Calu3 (cell line): ENCODE measurements at regions not wholly inside any gene's neighbourhood (a gene's known extent, or its start where the extent isn't known, plus 50 kb on each side); places are given as distances from the start of the nearest gene placed in this dataset.

Experiments
- BruUV-seq: library from RNA; stranded (reverse); fragments of 400-500 nt; replicated peaks from 2 replicates; lab custom pipeline; 2021; lab: Mats Ljungman, UMichigan
- CTCF ChIA-PET: fragments of 300-600 bp; sonication (Branson Sonifier 250); formaldehyde crosslinking; loops from one replicate; lab custom pipeline; 2022; ENCODE audit warnings: antibody characterized with exemption; lab: Charles Lee
- DNase-seq: peaks from one replicate; pipeline ENCODE4 v3.0.0; 2022
- H3K27ac Mint-ChIP-seq: one replicate; pipeline ENCODE4 v1.8.0; 2022; ENCODE audit warnings: mixed read lengths; ENCODE audit not compliant: unreplicated experiment
- H3K27me3 Mint-ChIP-seq: one replicate; pipeline ENCODE4 v1.8.0; 2022; ENCODE audit warnings: mixed read lengths; ENCODE audit not compliant: unreplicated experiment
- H3K36me3 Mint-ChIP-seq: one replicate; pipeline ENCODE4 v1.8.0; 2022; ENCODE audit warnings: mild to moderate bottlenecking, moderate library complexity, mixed read lengths; ENCODE audit not compliant: insufficient read depth, unreplicated experiment
- H3K4me1 Mint-ChIP-seq: one replicate; pipeline ENCODE4 v1.8.0; 2022; ENCODE audit warnings: mild to moderate bottlenecking, low read depth, mixed read lengths; ENCODE audit not compliant: unreplicated experiment
- H3K4me3 Mint-ChIP-seq: one replicate; pipeline ENCODE4 v1.8.0; 2022; ENCODE audit warnings: mild to moderate bottlenecking, low read depth, moderate library complexity, mixed read lengths; ENCODE audit not compliant: unreplicated experiment
- H3K9me3 Mint-ChIP-seq: one replicate; pipeline ENCODE4 v1.8.0; 2022; ENCODE audit warnings: low read depth, mixed read lengths; ENCODE audit not compliant: unreplicated experiment
- intact Hi-C: fragments of 100-400 bp; cut with micrococcal nuclease; formaldehyde crosslinking; loops from one replicate; pipeline ENCODE4 v1.10.0; 2022; ENCODE audit not compliant: unreplicated experiment
- TF ChIP-seq, protein P1 (sequence below): fragments of 200-600 bp; IDR thresholded peaks from one replicate; pipeline ENCODE4 v1.8.0; 2022; ENCODE audit warnings: antibody characterized with exemption; ENCODE audit not compliant: unreplicated experiment

GRCh38 chr17:33515974-33516373 is 222.9 kb upstream of the ASIC2 start:
- H3K4me1 Mint-ChIP-seq = no peaks in the 10 kb centered on the region
- no peaks in the 10 kb centered on the region for H3K36me3 Mint-ChIP-seq
- TF ChIP-seq, protein P1, sequence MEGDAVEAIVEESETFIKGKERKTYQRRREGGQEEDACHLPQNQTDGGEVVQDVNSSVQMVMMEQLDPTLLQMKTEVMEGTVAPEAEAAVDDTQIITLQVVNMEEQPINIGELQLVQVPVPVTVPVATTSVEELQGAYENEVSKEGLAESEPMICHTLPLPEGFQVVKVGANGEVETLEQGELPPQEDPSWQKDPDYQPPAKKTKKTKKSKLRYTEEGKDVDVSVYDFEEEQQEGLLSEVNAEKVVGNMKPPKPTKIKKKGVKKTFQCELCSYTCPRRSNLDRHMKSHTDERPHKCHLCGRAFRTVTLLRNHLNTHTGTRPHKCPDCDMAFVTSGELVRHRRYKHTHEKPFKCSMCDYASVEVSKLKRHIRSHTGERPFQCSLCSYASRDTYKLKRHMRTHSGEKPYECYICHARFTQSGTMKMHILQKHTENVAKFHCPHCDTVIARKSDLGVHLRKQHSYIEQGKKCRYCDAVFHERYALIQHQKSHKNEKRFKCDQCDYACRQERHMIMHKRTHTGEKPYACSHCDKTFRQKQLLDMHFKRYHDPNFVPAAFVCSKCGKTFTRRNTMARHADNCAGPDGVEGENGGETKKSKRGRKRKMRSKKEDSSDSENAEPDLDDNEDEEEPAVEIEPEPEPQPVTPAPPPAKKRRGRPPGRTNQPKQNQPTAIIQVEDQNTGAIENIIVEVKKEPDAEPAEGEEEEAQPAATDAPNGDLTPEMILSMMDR = no peak
- no peak overlapping the region for H3K27ac Mint-ChIP-seq
- DNase-seq = no peak
- BruUV-seq = no TSS peak
- H3K27me3 Mint-ChIP-seq = peaks cover 3% of the 10 kb centered on the region
- H3K4me3 Mint-ChIP-seq = no peak overlapping the region
- CTCF ChIA-PET = no interaction called here
- intact Hi-C loops = no loop called here
- no peaks in the 10 kb centered on the region for H3K9me3 Mint-ChIP-seq

GRCh38 chr17:33516645-33517044 is 223.6 kb upstream of the ASIC2 start:
- peaks cover 10% of the 10 kb centered on the region for H3K27me3 Mint-ChIP-seq
- TF ChIP-seq, protein P1 = no peak
- H3K27ac Mint-ChIP-seq = no peak overlapping the region
- no peaks in the 10 kb centered on the region for H3K36me3 Mint-ChIP-seq
- no peak for DNase-seq
- CTCF ChIA-PET = no interaction called here
- H3K4me1 Mint-ChIP-seq = no peaks in the 10 kb centered on the region
- no peak overlapping the region for H3K4me3 Mint-ChIP-seq
- H3K9me3 Mint-ChIP-seq = no peaks in the 10 kb centered on the region
- BruUV-seq = no TSS peak
- intact Hi-C loops = no loop called here

DNA sequence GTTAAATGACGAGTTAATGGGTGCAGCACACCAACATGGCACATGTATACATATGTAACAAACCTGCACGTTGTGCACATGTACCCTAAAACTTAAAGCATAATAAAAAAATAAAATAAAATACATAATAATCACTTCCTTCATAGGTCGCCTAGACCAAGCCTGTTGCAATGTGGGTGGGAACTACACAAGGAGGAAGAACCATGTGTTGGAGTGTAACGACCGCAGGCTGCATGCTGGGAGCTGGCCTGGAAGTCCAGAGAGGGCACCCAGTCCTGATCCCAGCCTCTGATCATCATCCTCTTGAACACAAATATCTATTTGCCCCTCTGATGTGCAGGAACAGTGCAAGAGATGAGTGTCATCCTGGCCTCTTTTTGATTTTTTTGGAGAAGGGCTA is 224.7 kb upstream of the ASIC2 start:
- no TSS peak for BruUV-seq
- Mint-ChIP-seq H3K4me1 (no peaks in the 10 kb centered on the region), H3K27me3 (peaks cover 13% of the 10 kb centered on the region), H3K9me3 (no peaks in the 10 kb centered on the region), H3K27ac (no peak overlapping the region), H3K36me3 (no peaks in the 10 kb centered on the region), H3K4me3 (no peak overlapping the region)
- TF ChIP-seq, protein P1 = no peak
- CTCF ChIA-PET = no interaction called here
- DNase-seq = no peak
- intact Hi-C loops = no loop called here

DNA sequence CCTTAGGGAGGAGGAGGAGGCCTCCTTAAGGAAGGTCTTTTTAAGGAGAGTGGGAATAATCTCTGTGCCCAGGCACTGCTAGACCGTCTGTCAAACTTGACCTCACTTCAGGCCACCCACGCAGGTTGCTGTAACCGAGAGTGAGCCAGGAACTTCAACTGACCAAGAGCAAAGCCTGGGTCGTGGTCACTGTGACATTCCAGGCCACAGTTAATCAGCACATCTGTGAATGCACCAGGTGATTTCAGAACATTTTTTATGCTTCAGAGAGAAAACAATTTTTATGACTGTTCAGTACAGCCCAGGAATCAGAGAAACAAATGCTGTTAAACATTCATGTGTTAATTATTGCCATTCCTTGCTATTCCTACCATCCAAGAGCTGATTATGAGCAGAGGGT is 226.6 kb upstream of the ASIC2 start:
- CTCF ChIA-PET = interaction anchor here (0.6 to 1.0 kb wide), 2 partner anchors 13 to 155 kb away, joined by 3 read pairs; no protein-coding TSS in a partner anchor
- Mint-ChIP-seq H3K4me3 (no peak overlapping the region), H3K4me1 (no peaks in the 10 kb centered on the region), H3K9me3 (no peaks in the 10 kb centered on the region), H3K27me3 (peaks cover 30% of the 10 kb centered on the region), H3K36me3 (no peaks in the 10 kb centered on the region), H3K27ac (no peak overlapping the region)
- no peak for DNase-seq
- no TSS peak for BruUV-seq
- intact Hi-C loops = no loop called here
- TF ChIP-seq, protein P1 = no peak
